ENCODE measurements at regions not wholly inside any gene's neighbourhood (a gene's known extent, or its start where the extent isn't known, plus 50 kb on each side); places are given as distances from the start of the nearest gene placed in this dataset.
"Not testable (repeated sequence)": the region's sequence is repeated elsewhere in the genome, so short reads cannot be mapped to it uniquely, and the experiment has no call there.

DNA sequence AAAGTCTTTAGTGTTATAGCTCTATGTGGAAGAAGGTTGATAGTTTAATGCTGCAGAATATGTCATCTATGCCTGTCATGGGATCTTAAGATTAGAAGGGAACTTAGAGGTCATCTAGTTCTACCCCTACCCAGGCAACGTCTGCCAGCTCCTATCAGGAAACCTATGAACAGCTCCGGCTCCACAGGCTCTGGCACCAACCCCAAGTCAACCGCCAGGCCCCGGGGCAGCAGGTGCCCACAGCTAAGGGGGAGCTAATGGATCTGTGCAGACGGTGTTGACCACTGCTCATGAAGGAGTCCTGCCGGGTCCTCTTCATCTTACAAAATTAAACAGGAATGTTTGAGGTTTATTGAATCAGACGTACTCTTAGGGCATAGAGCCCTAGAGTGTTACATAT, 440.8 kb upstream of the KLHL29 start:
- Mint-ChIP-seq H3K36me3 (no peaks in the 10 kb centered on the region), H3K9me3 (no peaks in the 10 kb centered on the region), H3K4me3 (no peak overlapping the region), H3K4me1 (no peaks in the 10 kb centered on the region), H3K27ac (no peak overlapping the region)
- ATAC-seq (no peak), DNase-seq (ENCODE audit: low spot score in 2 of 2) (no peak)

- H3K27ac Mint-ChIP-seq = no peak overlapping the region
- no peak overlapping the region for H3K4me3 Mint-ChIP-seq
- no peaks in the 10 kb centered on the region for H3K9me3 Mint-ChIP-seq
- no peaks in the 10 kb centered on the region for H3K36me3 Mint-ChIP-seq
- DNase-seq (ENCODE audit: low spot score in 2 of 2) (no peak), ATAC-seq (no peak)
- H3K4me1 Mint-ChIP-seq = no peaks in the 10 kb centered on the region
These were observed 438.4 kb upstream of the KLHL29 start for GRCh38 chr2:22946553-22946952.

GRCh38 chr2:22947741-22948140, 437.2 kb upstream of the KLHL29 start:
- H3K4me1 Mint-ChIP-seq = no peaks in the 10 kb centered on the region
- no peak overlapping the region for H3K27ac Mint-ChIP-seq
- no peaks in the 10 kb centered on the region for H3K9me3 Mint-ChIP-seq

GRCh38 chr2:22950431-22950830, 434.5 kb upstream of the KLHL29 start:
- no peak for DNase-seq (ENCODE audit: low spot score in 2 of 2)
- H3K4me3 Mint-ChIP-seq = no peak overlapping the region
- H3K9me3 Mint-ChIP-seq = peaks cover 3% of the 10 kb centered on the region
- ATAC-seq = no peak
- H3K36me3 Mint-ChIP-seq = no peaks in the 10 kb centered on the region
- no peak overlapping the region for H3K27ac Mint-ChIP-seq
- H3K4me1 Mint-ChIP-seq = no peaks in the 10 kb centered on the region

More at GRCh38 chr2:22947741-22948140, 437.2 kb upstream of the KLHL29 start:
- H3K36me3 Mint-ChIP-seq = no peaks in the 10 kb centered on the region
- DNase-seq (ENCODE audit: low spot score in 2 of 2) = no peak
- H3K4me3 Mint-ChIP-seq = no peak overlapping the region
- ATAC-seq = no peak

DNA sequence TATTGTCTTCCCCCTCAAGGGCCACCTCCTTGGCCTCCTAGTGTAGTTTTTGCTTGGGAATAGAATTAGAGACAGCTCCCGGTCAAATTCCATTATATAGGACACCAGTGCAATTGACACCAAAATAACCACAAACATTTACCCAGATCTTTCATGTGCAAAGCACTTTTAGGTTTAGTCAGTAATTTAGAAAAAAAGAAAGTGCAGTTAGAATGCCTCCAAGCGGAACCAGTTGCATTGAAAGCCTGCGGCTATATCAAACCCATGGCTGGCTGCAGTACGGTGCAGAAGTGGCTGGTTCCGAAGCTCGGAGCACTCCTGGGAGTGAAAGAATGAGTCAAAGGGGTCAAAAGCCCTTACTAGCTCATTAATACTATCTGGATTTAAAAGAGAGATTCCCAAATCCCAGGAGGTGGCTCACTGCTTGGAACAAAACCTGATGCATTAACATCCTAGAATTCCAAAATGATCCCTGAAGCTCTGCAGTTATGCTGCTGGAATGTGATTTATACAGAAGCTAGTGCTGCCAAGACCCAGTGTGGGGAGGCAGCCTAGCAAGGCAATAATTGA, 432.2 kb upstream of the KLHL29 start:
- DNase-seq (ENCODE audit: low spot score in 2 of 2) (no peak), ATAC-seq (no peak)
- peaks cover 5% of the 10 kb centered on the region for H3K9me3 Mint-ChIP-seq
- H3K4me1 Mint-ChIP-seq = no peaks in the 10 kb centered on the region
- H3K36me3 Mint-ChIP-seq = no peaks in the 10 kb centered on the region
- no peak overlapping the region for H3K4me3 Mint-ChIP-seq
- no peak overlapping the region for H3K27ac Mint-ChIP-seq

GRCh38 chr2:22957446-22957845, 427.5 kb upstream of the KLHL29 start:
- Mint-ChIP-seq H3K4me1 (no peaks in the 10 kb centered on the region), H3K4me3 (no peak overlapping the region), H3K27ac (no peak overlapping the region), H3K36me3 (no peaks in the 10 kb centered on the region), H3K9me3 (peaks cover 11% of the 10 kb centered on the region)
- DNase-seq (ENCODE audit: low spot score in 2 of 2) (no peak), ATAC-seq (no peak)

DNA sequence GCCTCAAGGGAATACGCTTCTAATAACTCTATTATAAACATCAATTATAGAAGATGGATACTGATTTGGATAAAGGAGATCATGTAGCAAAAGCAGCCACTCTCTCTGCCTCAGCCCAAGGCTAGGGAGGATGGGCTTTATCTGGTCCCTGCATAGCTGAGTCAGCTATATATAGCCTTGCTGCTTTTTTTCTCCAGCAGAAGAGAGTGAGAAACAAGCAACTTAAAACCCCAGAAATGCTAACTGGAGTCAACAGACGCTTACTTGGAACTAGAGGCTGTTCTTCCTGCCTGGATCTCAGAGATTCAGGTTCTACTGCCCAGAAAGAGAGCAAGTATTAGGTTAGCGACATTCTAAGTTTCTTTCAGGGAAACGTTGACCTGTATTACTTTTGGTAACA, 426.7 kb upstream of the KLHL29 start:
- peaks cover 11% of the 10 kb centered on the region for H3K9me3 Mint-ChIP-seq
- H3K36me3 Mint-ChIP-seq = no peaks in the 10 kb centered on the region
- no peak overlapping the region for H3K27ac Mint-ChIP-seq
- no peak for ATAC-seq
- H3K4me1 Mint-ChIP-seq = no peaks in the 10 kb centered on the region
- no peak overlapping the region for H3K4me3 Mint-ChIP-seq
- no peak for DNase-seq (ENCODE audit: low spot score in 2 of 2)

- DNase-seq (ENCODE audit: low spot score in 2 of 2) = no peak
- Mint-ChIP-seq H3K4me1 (no peaks in the 10 kb centered on the region), H3K9me3 (peaks cover 9% of the 10 kb centered on the region), H3K27ac (no peak overlapping the region), H3K36me3 (no peaks in the 10 kb centered on the region), H3K4me3 (no peak overlapping the region)
- ATAC-seq = no peak
These were observed 417.2 kb upstream of the KLHL29 start for GRCh38 chr2:22967756-22968155.

DNA sequence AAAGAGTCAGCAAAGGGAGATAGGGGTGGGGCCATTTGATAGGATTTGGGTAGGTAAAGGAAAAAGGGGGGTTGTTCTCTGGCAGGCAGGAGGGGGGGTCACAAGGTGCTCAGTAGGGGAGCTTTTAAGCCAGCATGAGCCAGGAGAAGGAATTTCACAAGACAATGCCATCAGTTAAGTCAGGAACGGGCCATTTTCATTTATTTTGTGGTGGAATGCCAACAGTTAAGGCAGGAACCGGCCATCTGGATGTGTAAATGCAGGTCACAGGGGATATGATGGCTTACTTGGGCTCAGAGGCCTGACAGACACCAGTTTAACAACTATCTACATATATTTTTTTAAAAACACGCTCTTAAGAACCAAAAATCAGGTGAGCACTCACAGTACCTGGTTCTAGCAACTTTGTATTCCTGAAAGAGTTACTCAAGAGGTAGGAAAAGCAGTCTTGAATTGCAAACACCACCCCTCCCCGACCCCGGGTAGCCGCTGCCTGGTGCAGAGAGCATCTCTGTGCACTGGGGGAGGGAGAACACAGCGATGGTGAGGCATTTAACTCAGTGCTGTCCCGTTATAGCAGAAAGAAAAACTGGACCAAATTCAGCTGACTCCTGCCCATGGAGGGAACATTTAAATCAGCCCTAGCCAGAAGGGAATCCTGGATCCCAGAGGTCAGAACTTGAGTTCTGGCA, 414.5 kb upstream of the KLHL29 start:
- ATAC-seq (no peak), DNase-seq (ENCODE audit: low spot score in 2 of 2) (no peak)
- no peak overlapping the region for H3K27ac Mint-ChIP-seq
- no peaks in the 10 kb centered on the region for H3K4me1 Mint-ChIP-seq
- no peaks in the 10 kb centered on the region for H3K36me3 Mint-ChIP-seq
- H3K9me3 Mint-ChIP-seq = peaks cover 9% of the 10 kb centered on the region
- no peak overlapping the region for H3K4me3 Mint-ChIP-seq

- Mint-ChIP-seq H3K9me3 (peaks cover 9% of the 10 kb centered on the region), H3K27ac (no peak overlapping the region), H3K4me1 (no peaks in the 10 kb centered on the region), H3K4me3 (no peak overlapping the region), H3K36me3 (no peaks in the 10 kb centered on the region)
- no peak for ATAC-seq
- DNase-seq (ENCODE audit: low spot score in 2 of 2) = no peak
These were observed 414.0 kb upstream of the KLHL29 start for GRCh38 chr2:22970991-22971390.

DNA sequence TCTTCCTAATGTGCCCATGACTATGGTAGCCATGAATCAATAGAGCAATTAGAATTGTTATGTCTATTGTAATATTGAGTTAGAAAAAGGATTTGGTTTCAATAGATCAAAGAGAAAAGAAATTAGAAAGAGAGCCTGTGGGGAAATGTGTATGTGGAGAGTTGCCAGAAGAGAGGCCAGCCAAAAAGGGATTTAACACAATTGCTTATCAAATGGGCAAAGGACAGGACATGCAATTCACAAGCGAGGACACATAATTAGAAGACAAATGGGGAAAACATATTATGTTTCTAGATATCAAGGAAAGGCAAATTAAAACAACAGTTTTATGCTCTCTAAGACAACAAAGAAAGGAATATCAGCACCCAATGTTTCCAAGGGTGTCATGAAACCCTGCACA, 403.2 kb upstream of the KLHL29 start:
- DNase-seq (ENCODE audit: low spot score in 2 of 2) = no peak
- Mint-ChIP-seq H3K27ac (no peak overlapping the region), H3K36me3 (no peaks in the 10 kb centered on the region), H3K9me3 (peaks cover 11% of the 10 kb centered on the region), H3K4me3 (no peak overlapping the region), H3K4me1 (no peaks in the 10 kb centered on the region)
- ATAC-seq = no peak

DNA sequence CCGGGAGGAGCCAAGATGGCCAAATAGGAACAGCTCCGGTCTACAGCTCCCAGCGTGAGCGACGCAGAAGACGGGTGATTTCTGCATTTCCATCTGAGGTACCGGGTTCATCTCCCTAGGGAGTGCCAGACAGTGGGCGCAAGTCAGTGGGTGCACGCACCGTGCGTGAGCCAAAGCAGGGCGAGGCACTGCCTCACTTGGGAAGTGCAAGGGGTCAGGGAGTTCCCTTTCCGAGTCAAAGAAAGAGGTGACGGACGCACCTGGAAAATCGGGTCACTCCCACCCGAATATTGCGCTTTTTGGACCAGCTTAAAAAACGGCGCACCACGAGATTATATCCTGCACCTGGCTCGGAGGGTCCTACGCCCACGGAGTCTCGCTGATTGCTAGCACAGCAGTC, 400.8 kb upstream of the KLHL29 start:
- not testable (repeated sequence) for H3K9me3 Mint-ChIP-seq, H3K4me1 Mint-ChIP-seq

DNA sequence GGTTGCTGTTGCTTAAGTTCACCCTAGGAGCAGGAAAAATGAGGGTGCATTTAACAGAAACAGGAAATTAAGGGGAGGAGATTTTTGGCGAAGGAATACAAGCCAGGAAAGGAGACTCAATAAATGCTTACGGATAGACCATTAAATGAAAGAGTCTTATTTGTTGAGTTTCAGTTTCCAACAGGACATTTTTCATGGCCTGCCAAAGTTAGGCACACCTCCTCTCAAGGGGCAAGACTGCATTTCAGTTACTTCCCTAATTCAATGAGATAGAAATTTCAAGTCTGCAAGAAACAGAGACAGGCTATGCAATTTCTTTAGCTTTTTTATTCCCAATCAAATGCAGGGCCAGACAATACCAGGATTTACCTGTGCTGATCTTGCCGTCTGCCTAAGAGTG, 394.7 kb upstream of the KLHL29 start:
- H3K27ac Mint-ChIP-seq = no peak overlapping the region
- H3K36me3 Mint-ChIP-seq = no peaks in the 10 kb centered on the region
- no peak for ATAC-seq
- H3K9me3 Mint-ChIP-seq = no peaks in the 10 kb centered on the region
- no peaks in the 10 kb centered on the region for H3K4me1 Mint-ChIP-seq
- H3K4me3 Mint-ChIP-seq = no peak overlapping the region
- no peak for DNase-seq (ENCODE audit: low spot score in 2 of 2)

More for the DNA sequence above, 400.8 kb upstream of the KLHL29 start:
- DNase-seq (ENCODE audit: low spot score in 2 of 2); H3K36me3 Mint-ChIP-seq; H3K27ac Mint-ChIP-seq; H3K4me3 Mint-ChIP-seq; ATAC-seq: not testable (repeated sequence)

- H3K4me1 Mint-ChIP-seq = no peaks in the 10 kb centered on the region
- DNase-seq (ENCODE audit: low spot score in 2 of 2) (no peak), ATAC-seq (no peak)
- no peak overlapping the region for H3K4me3 Mint-ChIP-seq
- no peak overlapping the region for H3K27ac Mint-ChIP-seq
- no peaks in the 10 kb centered on the region for H3K9me3 Mint-ChIP-seq
- H3K36me3 Mint-ChIP-seq = no peaks in the 10 kb centered on the region
These were observed 393.1 kb upstream of the KLHL29 start for GRCh38 chr2:22991844-22992243.

- Mint-ChIP-seq H3K9me3 (no peaks in the 10 kb centered on the region), H3K4me1 (no peaks in the 10 kb centered on the region)
These were observed 392.5 kb upstream of the KLHL29 start for GRCh38 chr2:22992441-22992840.

DNA sequence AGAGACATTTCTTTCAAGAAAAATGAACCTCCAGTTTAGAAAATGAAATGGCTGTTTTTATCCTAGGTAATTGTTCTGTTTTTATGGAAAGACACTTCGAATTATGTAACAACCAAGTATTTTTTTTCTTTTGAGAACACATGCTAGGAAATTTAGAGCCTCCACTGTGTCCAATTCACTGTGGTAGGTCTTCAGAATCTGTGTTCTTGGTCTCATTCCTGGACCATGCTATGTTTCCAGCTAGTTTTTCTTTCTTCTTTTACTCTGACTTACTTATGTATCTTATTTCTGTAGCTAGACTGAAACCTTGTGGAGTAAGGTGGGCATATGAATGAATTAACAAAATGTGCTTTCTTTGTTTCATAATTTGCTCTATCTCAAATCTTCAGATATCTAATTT, 391.7 kb upstream of the KLHL29 start:
- H3K4me3 Mint-ChIP-seq = no peak overlapping the region
- H3K4me1 Mint-ChIP-seq = no peaks in the 10 kb centered on the region
- no peak for DNase-seq (ENCODE audit: low spot score in 2 of 2)
- no peak overlapping the region for H3K27ac Mint-ChIP-seq
- no peak for ATAC-seq
- H3K9me3 Mint-ChIP-seq = no peaks in the 10 kb centered on the region
- no peaks in the 10 kb centered on the region for H3K36me3 Mint-ChIP-seq

More at GRCh38 chr2:22992441-22992840, 392.5 kb upstream of the KLHL29 start:
- ATAC-seq = no peak
- H3K4me3 Mint-ChIP-seq = no peak overlapping the region
- no peaks in the 10 kb centered on the region for H3K36me3 Mint-ChIP-seq
- H3K27ac Mint-ChIP-seq = no peak overlapping the region
- DNase-seq (ENCODE audit: low spot score in 2 of 2) = no peak
